Endothelial cell of umbilical vein (primary cell): ENCODE measurements at regions not wholly inside any gene's neighbourhood (a gene's known extent, or its start where the extent isn't known, plus 50 kb on each side); places are given as distances from the start of the nearest gene placed in this dataset.

Experiments used
- BruUV-seq: library from RNA; stranded (reverse); fragments of 400-500 nt; replicated peaks from 2 replicates; lab custom pipeline; 2021; lab: Mats Ljungman, UMichigan
- CTCF ChIA-PET: fragments of 300-600, 350-600 bp; sonication (Branson Sonifier 250); formaldehyde crosslinking; loops from one replicate; lab custom pipeline; 2021; ENCODE audit warnings: antibody characterized with exemption, inconsistent platforms; lab: Charles Lee
- POLR2A ChIA-PET: fragments of 300-600, 350-600 bp; sonication (Branson Sonifier 250); formaldehyde crosslinking; loops from one replicate; lab custom pipeline; 2021; ENCODE audit warnings: antibody characterized with exemption, inconsistent platforms; lab: Charles Lee
- DNase-seq: peaks from one replicate; pipeline ENCODE4 v3.0.0-alpha.2; 2011; ENCODE audit warnings: low read depth, low spot score
- FAIRE-seq: peaks from 2 replicates; lab custom pipeline; 2011; peaks lifted over from hg19 to GRCh38; lab: Jason Lieb, UNC
- H2AFZ ChIP-seq: 2 replicates; pipeline ENCODE4 v1.6.0; 2012; ENCODE audit warnings: low read depth, low read length, control low read depth, inconsistent platforms
- H3K27ac ChIP-seq: 2 replicates; pipeline ENCODE4 v1.5.1; 2011; ENCODE audit warnings: low read depth, mild to moderate bottlenecking, control low read depth, low read length, moderate library complexity; ENCODE audit not compliant: insufficient read depth
- H3K27me3 ChIP-seq, 2 experiments: 2 replicates each; pipeline versions ENCODE4 v1.6.0 to v1.6.1; 2011; ENCODE audit warnings: low read length in 2 of 2, mixed read lengths in 1 of 2; ENCODE audit not compliant: control insufficient read depth in 2 of 2, insufficient read depth in 2 of 2
- H3K36me3 ChIP-seq, 2 experiments: 2 replicates in 1 of 2; 3 replicates in 1 of 2; pipeline ENCODE4 v1.5.1; 2011; ENCODE audit warnings: low read length in 2 of 2, mild to moderate bottlenecking in 1 of 2, moderate library complexity in 1 of 2; ENCODE audit not compliant: control insufficient read depth in 2 of 2, insufficient read depth in 2 of 2; ENCODE audit errors: extremely low read depth in 1 of 2
- H3K4me1 ChIP-seq: 3 replicates; pipeline ENCODE4 v1.5.1; 2011; ENCODE audit warnings: mild to moderate bottlenecking, low read length; ENCODE audit not compliant: control insufficient read depth, insufficient read depth; ENCODE audit errors: extremely low read depth
- H3K4me2 ChIP-seq: 2 replicates; pipeline ENCODE4 v1.6.1; 2011; ENCODE audit warnings: low read length, control low read depth, mixed read lengths; ENCODE audit not compliant: insufficient read depth
- H3K4me3 ChIP-seq, 3 experiments: fragments of 200-600 bp in 1 of 3; sonication (generic), shearing (Covaris generic) in 1 of 3; replicated peaks in 1 of 3; 2 replicates each; pipeline ENCODE4 v1.5.1; 2011 to 2016; ENCODE audit warnings: control low read depth in 3 of 3, low read length in 3 of 3, mild to moderate bottlenecking in 2 of 3, inconsistent platforms in 1 of 3, low read depth in 1 of 3, moderate library complexity in 1 of 3; ENCODE audit not compliant: insufficient read depth in 1 of 3
- H3K79me2 ChIP-seq: 2 replicates; pipeline ENCODE4 v1.6.0; 2012; ENCODE audit warnings: low read length, inconsistent platforms; ENCODE audit not compliant: control insufficient read depth, insufficient read depth
- H3K9ac ChIP-seq: replicated peaks from 2 replicates; pipeline ENCODE3; 2011; ENCODE audit warnings: low read length, control low read depth; ENCODE audit not compliant: insufficient read depth; ENCODE audit errors: extremely low read depth
- H3K9me1 ChIP-seq: replicated peaks from 3 replicates; pipeline ENCODE4 v1.6.0; 2011; ENCODE audit warnings: mild to moderate bottlenecking, low read length; ENCODE audit not compliant: control insufficient read depth, insufficient read depth; ENCODE audit errors: extremely low read depth
- H3K9me3 ChIP-seq: replicated peaks from 2 replicates; pipeline ENCODE4 v1.5.1; 2012; ENCODE audit warnings: low read length, inconsistent platforms; ENCODE audit not compliant: control insufficient read depth, insufficient read depth
- H4K20me1 ChIP-seq: replicated peaks from 2 replicates; pipeline ENCODE3; 2011; ENCODE audit warnings: mild to moderate bottlenecking, low read length; ENCODE audit not compliant: control insufficient read depth, insufficient read depth; ENCODE audit errors: extremely low read depth
- CTCF ChIP-seq, 2 donors: IDR thresholded peaks; 1 replicate in 1 of 2; 2 replicates in 1 of 2; pipeline ENCODE4 v1.5.1; 2011; ENCODE audit warnings: low read length in 2 of 2, mild to moderate bottlenecking in 2 of 2, moderate library complexity in 2 of 2, control low read depth in 1 of 2, inconsistent platforms in 1 of 2, low read depth in 1 of 2; ENCODE audit not compliant: insufficient read depth in 1 of 2; ENCODE audit errors: extremely low read depth in 1 of 2
- EZH2 ChIP-seq: IDR thresholded peaks from 2 replicates; pipeline ENCODE4 v1.6.1; 2012; ENCODE audit warnings: borderline replicate concordance, low read depth, mild to moderate bottlenecking, moderate library complexity, low read length, inconsistent platforms; ENCODE audit not compliant: severe bottlenecking
- FOS ChIP-seq: IDR thresholded peaks from 2 replicates; pipeline ENCODE4 v1.6.1; 2011; ENCODE audit warnings: mild to moderate bottlenecking, low read length, moderate library complexity, borderline replicate concordance; ENCODE audit not compliant: insufficient read depth
- GATA2 ChIP-seq: IDR thresholded peaks from 2 replicates; pipeline ENCODE4 v1.7.0; 2011; ENCODE audit warnings: low read depth, mild to moderate bottlenecking, moderate library complexity, mixed read lengths, low read length; ENCODE audit not compliant: insufficient read length, insufficient read depth
- JUN ChIP-seq: IDR thresholded peaks from 2 replicates; pipeline ENCODE4 v1.6.1; 2011; ENCODE audit warnings: borderline replicate concordance, low read depth; ENCODE audit not compliant: insufficient read length, insufficient read depth
- MAX ChIP-seq: IDR thresholded peaks from 2 replicates; pipeline ENCODE4 v1.6.1; 2011; ENCODE audit not compliant: insufficient read depth, insufficient read length
- MYC ChIP-seq: IDR thresholded peaks from one replicate; pipeline ENCODE4 v1.6.1; 2011; ENCODE audit warnings: mild to moderate bottlenecking, low read depth, low read length
- POLR2A ChIP-seq: IDR thresholded peaks from 2 replicates; pipeline ENCODE4 v1.6.1; 2012; ENCODE audit warnings: low read depth, mild to moderate bottlenecking, control low read depth, low read length
- POLR2AphosphoS5 ChIP-seq: IDR thresholded peaks from 2 replicates; pipeline ENCODE4 v1.6.1; 2012; ENCODE audit warnings: low read depth, mild to moderate bottlenecking, control low read depth, low read length, moderate library complexity; ENCODE audit not compliant: insufficient read depth
- dilution Hi-C: fragments of 300-500 bp; cut with MboI; formaldehyde crosslinking; loops from one replicate; pipeline ENCODE4 v1.15.0; 2019; ENCODE audit warnings: low sequenced_read_pairs; ENCODE audit not compliant: extremely low pct_ligation_motif_present
- intact Hi-C: fragments of 100-400 bp; cut with micrococcal nuclease; formaldehyde crosslinking; loops from one replicate; pipeline ENCODE4 v1.10.0; 2022

- ChIA-PET POLR2A (no interaction called here), CTCF (no interaction called here)
- no peaks in the 10 kb centered on the region for H3K4me1 ChIP-seq
- H3K4me2 ChIP-seq = no peak overlapping the region
- TF ChIP-seq POLR2A (no peak), EZH2 (no peak), MAX (no peak), JUN (no peak), MYC (no peak), FOS (no peak), CTCF (IDR thresholded peaks at IDR 0.05; ENCODE audit: extremely low read depth in 1 of 2, insufficient read depth in 1 of 2, low read depth in 1 of 2, low read length in 2 of 2) (no peak), GATA2 (no peak), POLR2AphosphoS5 (no peak)
- no TSS peak for BruUV-seq
- intact Hi-C loops = no loop called here
- H3K27me3 ChIP-seq = no peaks in the 10 kb centered on the region
- H3K9ac ChIP-seq = no peak overlapping the region
- FAIRE-seq = no peak
- no peak overlapping the region for H3K4me3 ChIP-seq
- H3K9me3 ChIP-seq = no peaks in the 10 kb centered on the region
- H3K9me1 ChIP-seq = no peaks in the 10 kb centered on the region
- dilution Hi-C loops = no loop called here
- no peak for DNase-seq
- H4K20me1 ChIP-seq = no peaks in the 10 kb centered on the region
- no peak overlapping the region for H2AFZ ChIP-seq
- H3K79me2 ChIP-seq = no peaks in the 10 kb centered on the region
- no peak overlapping the region for H3K27ac ChIP-seq
- H3K36me3 ChIP-seq = no peaks in the 10 kb centered on the region
Observed at GRCh38 chr2:123693836-123694235, 331.3 kb upstream of the CNTNAP5 start.
